Fibroblast of pulmonary artery (primary cell): ENCODE measurements at regions not wholly inside any gene's neighbourhood (a gene's known extent, or its start where the extent isn't known, plus 50 kb on each side); places are given as distances from the start of the nearest gene placed in this dataset.
A peak's percentile ranks its signal among the peaks of the same experiment; 100 is the strongest.
"Not testable (repeated sequence)": the region's sequence is repeated elsewhere in the genome, so short reads cannot be mapped to it uniquely, and the experiment has no call there.

Experiments used
- DNase-seq: peaks from one replicate; pipeline ENCODE4 v3.0.0-alpha.2; 2010; ENCODE audit warnings: low read depth
- H3K4me3 ChIP-seq: replicated peaks from 2 replicates; pipeline ENCODE4 v1.5.1; 2011; ENCODE audit warnings: low read depth, mild to moderate bottlenecking, control low read depth, low read length, moderate library complexity
- CTCF ChIP-seq: IDR thresholded peaks from 2 replicates; pipeline ENCODE4 v1.5.1; 2011; ENCODE audit warnings: mild to moderate bottlenecking, control low read depth, low read length, inconsistent platforms; ENCODE audit errors: missing control alignments

GRCh38 chr1:98575955-98576354 lies 85.6 kb upstream of the SNX7 start:
- H3K4me3 ChIP-seq, result no peak overlapping the region
- TF ChIP-seq CTCF, result no peak
- no peak for DNase-seq

GRCh38 chr1:98565951-98566350 lies 95.6 kb upstream of the SNX7 start:
- no peak for TF ChIP-seq CTCF
- H3K4me3 ChIP-seq, result no peak overlapping the region
- DNase-seq, result no peak

GRCh38 chr1:98559291-98559690 lies 102.2 kb upstream of the SNX7 start:
- H3K4me3 ChIP-seq, result no peak overlapping the region
- no peak for TF ChIP-seq CTCF
- DNase-seq, result no peak

- H3K4me3 ChIP-seq, result no peak overlapping the region
- no peak for TF ChIP-seq CTCF
- peak; percentile 7 for DNase-seq
Observed at GRCh38 chr1:98557895-98558294, 103.6 kb upstream of the SNX7 start.

- peak; percentile 55 for TF ChIP-seq CTCF
- H3K4me3 ChIP-seq, result no peak overlapping the region
- peak; percentile 45 for DNase-seq
Observed at GRCh38 chr1:98556521-98557158, 104.9 kb upstream of the SNX7 start.

- H3K4me3 ChIP-seq, result no peak overlapping the region
- no peak for TF ChIP-seq CTCF
- DNase-seq, result no peak
Observed at GRCh38 chr1:98555814-98556213, 105.7 kb upstream of the SNX7 start.

- not testable (repeated sequence) for H3K4me3 ChIP-seq, DNase-seq
Observed at GRCh38 chr1:98552576-98553074, 108.9 kb upstream of the SNX7 start.
